Gastroesophageal sphincter (tissue), 3 donors: ENCODE measurements at regions not wholly inside any gene's neighbourhood (a gene's known extent, or its start where the extent isn't known, plus 50 kb on each side); places are given as distances from the start of the nearest gene placed in this dataset.

Experiments
- CTCF ChIP-seq, 4 experiments: fragments of 200-600 bp in 2 of 4; fragments of 450-650 bp in 2 of 4; sonication (generic) in 1 of 4; IDR thresholded peaks; one replicate each; pipeline ENCODE4 v1.5.1; 2017 to 2019; ENCODE audit warnings: antibody characterized with exemption in 4 of 4, mild to moderate bottlenecking in 2 of 4, moderate library complexity in 2 of 4
- EP300 ChIP-seq: sonication (generic); formaldehyde crosslinking; IDR thresholded peaks from one replicate; pipeline ENCODE4 v1.6.1; 2017; ENCODE audit warnings: antibody characterized with exemption, mild to moderate bottlenecking
- POLR2AphosphoS5 ChIP-seq: sonication (generic); formaldehyde crosslinking; IDR thresholded peaks from one replicate; pipeline ENCODE4 v1.6.1; 2017; ENCODE audit warnings: antibody characterized with exemption

GRCh38 chr2:8271461-8271860 is 410.4 kb upstream of the ID2 start:
- TF ChIP-seq CTCF (IDR thresholded peaks at IDR 0.05) (no peak), POLR2AphosphoS5 (no peak), EP300 (no peak)
